ENCODE measurements at regions not wholly inside any gene's neighbourhood (a gene's known extent, or its start where the extent isn't known, plus 50 kb on each side); places are given as distances from the start of the nearest gene placed in this dataset.

GRCh38 chr2:18373664-18374063 is 186.8 kb downstream of the RDH14 start:
- no peak for DNase-seq

- DNase-seq: no peak
Observed at GRCh38 chr2:18373081-18373480, 187.4 kb downstream of the RDH14 start.

GRCh38 chr2:18372641-18373040 is 187.8 kb downstream of the RDH14 start:
- no peak for DNase-seq

GRCh38 chr2:18369760-18370159 is 190.7 kb downstream of the RDH14 start:
- DNase-seq: no peak

- no peak for DNase-seq
Observed at GRCh38 chr2:18368008-18368407, 192.4 kb downstream of the RDH14 start.

GRCh38 chr2:18365342-18365741 is 195.1 kb downstream of the RDH14 start:
- DNase-seq: no peak

GRCh38 chr2:18363348-18363747 is 197.1 kb downstream of the RDH14 start:
- no peak for DNase-seq

- no peak for DNase-seq
Observed at GRCh38 chr2:18362696-18363095, 197.8 kb downstream of the RDH14 start.

- no peak for DNase-seq
Observed at GRCh38 chr2:18357537-18357936, 202.9 kb downstream of the RDH14 start.

GRCh38 chr2:18356676-18357075 is 203.8 kb downstream of the RDH14 start:
- DNase-seq: no peak

GRCh38 chr2:18349421-18349820 is 211.0 kb downstream of the RDH14 start:
- DNase-seq: no peak

GRCh38 chr2:18346874-18347273 is 213.6 kb downstream of the RDH14 start:
- DNase-seq: no peak

GRCh38 chr2:18346344-18346743 is 214.1 kb downstream of the RDH14 start:
- DNase-seq: no peak

GRCh38 chr2:18345848-18346247 is 214.6 kb downstream of the RDH14 start:
- no peak for DNase-seq

- DNase-seq: no peak
Observed at GRCh38 chr2:18342901-18343300, 217.6 kb downstream of the RDH14 start.

- DNase-seq: no peak
Observed at GRCh38 chr2:18339326-18339725, 221.1 kb downstream of the RDH14 start.

- DNase-seq: no peak
Observed at GRCh38 chr2:18336975-18337374, 223.5 kb downstream of the RDH14 start.

GRCh38 chr2:18332477-18332876 is 228.0 kb downstream of the RDH14 start:
- no peak for DNase-seq

- DNase-seq: peak; percentile 5
Observed at GRCh38 chr2:18325118-18325517, 235.3 kb downstream of the RDH14 start.

- no peak for DNase-seq
Observed at GRCh38 chr2:18319987-18320386, 240.5 kb downstream of the RDH14 start.

GRCh38 chr2:18317017-18317416 is 243.4 kb downstream of the RDH14 start:
- DNase-seq: no peak

GRCh38 chr2:18312818-18313217 is 247.6 kb downstream of the RDH14 start:
- no peak for DNase-seq

GRCh38 chr2:18311420-18312195 is 248.8 kb downstream of the RDH14 start:
- no peak for DNase-seq

GRCh38 chr2:18309627-18310026 is 250.8 kb downstream of the RDH14 start:
- no peak for DNase-seq

GRCh38 chr2:18309188-18309587 is 251.3 kb downstream of the RDH14 start:
- DNase-seq: no peak
